Endothelial cell of umbilical vein (primary cell): ENCODE measurements at regions not wholly inside any gene's neighbourhood (a gene's known extent, or its start where the extent isn't known, plus 50 kb on each side); places are given as distances from the start of the nearest gene placed in this dataset.

Source experiments
- BruUV-seq: library from RNA; stranded (reverse); fragments of 400-500 nt; replicated peaks from 2 replicates; lab custom pipeline; 2021; lab: Mats Ljungman, UMichigan
- CTCF ChIA-PET: fragments of 300-600, 350-600 bp; sonication (Branson Sonifier 250); formaldehyde crosslinking; loops from one replicate; lab custom pipeline; 2021; ENCODE audit warnings: antibody characterized with exemption, inconsistent platforms; lab: Charles Lee
- POLR2A ChIA-PET: fragments of 300-600, 350-600 bp; sonication (Branson Sonifier 250); formaldehyde crosslinking; loops from one replicate; lab custom pipeline; 2021; ENCODE audit warnings: antibody characterized with exemption, inconsistent platforms; lab: Charles Lee
- DNase-seq: peaks from one replicate; pipeline ENCODE4 v3.0.0-alpha.2; 2011; ENCODE audit warnings: low read depth, low spot score
- FAIRE-seq: peaks from 2 replicates; lab custom pipeline; 2011; peaks lifted over from hg19 to GRCh38; lab: Jason Lieb, UNC
- H2AFZ ChIP-seq: 2 replicates; pipeline ENCODE4 v1.6.0; 2012; ENCODE audit warnings: low read depth, low read length, control low read depth, inconsistent platforms
- H3K27ac ChIP-seq: 2 replicates; pipeline ENCODE4 v1.5.1; 2011; ENCODE audit warnings: low read depth, mild to moderate bottlenecking, control low read depth, low read length, moderate library complexity; ENCODE audit not compliant: insufficient read depth
- H3K27me3 ChIP-seq, 2 experiments: 2 replicates each; pipeline versions ENCODE4 v1.6.0 to v1.6.1; 2011; ENCODE audit warnings: low read length in 2 of 2, mixed read lengths in 1 of 2; ENCODE audit not compliant: control insufficient read depth in 2 of 2, insufficient read depth in 2 of 2
- H3K36me3 ChIP-seq, 2 experiments: 2 replicates in 1 of 2; 3 replicates in 1 of 2; pipeline ENCODE4 v1.5.1; 2011; ENCODE audit warnings: low read length in 2 of 2, mild to moderate bottlenecking in 1 of 2, moderate library complexity in 1 of 2; ENCODE audit not compliant: control insufficient read depth in 2 of 2, insufficient read depth in 2 of 2; ENCODE audit errors: extremely low read depth in 1 of 2
- H3K4me1 ChIP-seq: 3 replicates; pipeline ENCODE4 v1.5.1; 2011; ENCODE audit warnings: mild to moderate bottlenecking, low read length; ENCODE audit not compliant: control insufficient read depth, insufficient read depth; ENCODE audit errors: extremely low read depth
- H3K4me2 ChIP-seq: 2 replicates; pipeline ENCODE4 v1.6.1; 2011; ENCODE audit warnings: low read length, control low read depth, mixed read lengths; ENCODE audit not compliant: insufficient read depth
- H3K4me3 ChIP-seq, 3 experiments: fragments of 200-600 bp in 1 of 3; sonication (generic), shearing (Covaris generic) in 1 of 3; replicated peaks in 1 of 3; 2 replicates each; pipeline ENCODE4 v1.5.1; 2011 to 2016; ENCODE audit warnings: control low read depth in 3 of 3, low read length in 3 of 3, mild to moderate bottlenecking in 2 of 3, inconsistent platforms in 1 of 3, low read depth in 1 of 3, moderate library complexity in 1 of 3; ENCODE audit not compliant: insufficient read depth in 1 of 3
- H3K79me2 ChIP-seq: 2 replicates; pipeline ENCODE4 v1.6.0; 2012; ENCODE audit warnings: low read length, inconsistent platforms; ENCODE audit not compliant: control insufficient read depth, insufficient read depth
- H3K9ac ChIP-seq: replicated peaks from 2 replicates; pipeline ENCODE3; 2011; ENCODE audit warnings: low read length, control low read depth; ENCODE audit not compliant: insufficient read depth; ENCODE audit errors: extremely low read depth
- H3K9me1 ChIP-seq: replicated peaks from 3 replicates; pipeline ENCODE4 v1.6.0; 2011; ENCODE audit warnings: mild to moderate bottlenecking, low read length; ENCODE audit not compliant: control insufficient read depth, insufficient read depth; ENCODE audit errors: extremely low read depth
- H3K9me3 ChIP-seq: replicated peaks from 2 replicates; pipeline ENCODE4 v1.5.1; 2012; ENCODE audit warnings: low read length, inconsistent platforms; ENCODE audit not compliant: control insufficient read depth, insufficient read depth
- H4K20me1 ChIP-seq: replicated peaks from 2 replicates; pipeline ENCODE3; 2011; ENCODE audit warnings: mild to moderate bottlenecking, low read length; ENCODE audit not compliant: control insufficient read depth, insufficient read depth; ENCODE audit errors: extremely low read depth
- EZH2 ChIP-seq: IDR thresholded peaks from 2 replicates; pipeline ENCODE4 v1.6.1; 2012; ENCODE audit warnings: borderline replicate concordance, low read depth, mild to moderate bottlenecking, moderate library complexity, low read length, inconsistent platforms; ENCODE audit not compliant: severe bottlenecking
- FOS ChIP-seq: IDR thresholded peaks from 2 replicates; pipeline ENCODE4 v1.6.1; 2011; ENCODE audit warnings: mild to moderate bottlenecking, low read length, moderate library complexity, borderline replicate concordance; ENCODE audit not compliant: insufficient read depth
- GATA2 ChIP-seq: IDR thresholded peaks from 2 replicates; pipeline ENCODE4 v1.7.0; 2011; ENCODE audit warnings: low read depth, mild to moderate bottlenecking, moderate library complexity, mixed read lengths, low read length; ENCODE audit not compliant: insufficient read length, insufficient read depth
- JUN ChIP-seq: IDR thresholded peaks from 2 replicates; pipeline ENCODE4 v1.6.1; 2011; ENCODE audit warnings: borderline replicate concordance, low read depth; ENCODE audit not compliant: insufficient read length, insufficient read depth
- MAX ChIP-seq: IDR thresholded peaks from 2 replicates; pipeline ENCODE4 v1.6.1; 2011; ENCODE audit not compliant: insufficient read depth, insufficient read length
- MYC ChIP-seq: IDR thresholded peaks from one replicate; pipeline ENCODE4 v1.6.1; 2011; ENCODE audit warnings: mild to moderate bottlenecking, low read depth, low read length
- POLR2A ChIP-seq: IDR thresholded peaks from 2 replicates; pipeline ENCODE4 v1.6.1; 2012; ENCODE audit warnings: low read depth, mild to moderate bottlenecking, control low read depth, low read length
- POLR2AphosphoS5 ChIP-seq: IDR thresholded peaks from 2 replicates; pipeline ENCODE4 v1.6.1; 2012; ENCODE audit warnings: low read depth, mild to moderate bottlenecking, control low read depth, low read length, moderate library complexity; ENCODE audit not compliant: insufficient read depth
- dilution Hi-C: fragments of 300-500 bp; cut with MboI; formaldehyde crosslinking; loops from one replicate; pipeline ENCODE4 v1.15.0; 2019; ENCODE audit warnings: low sequenced_read_pairs; ENCODE audit not compliant: extremely low pct_ligation_motif_present
- intact Hi-C: fragments of 100-400 bp; cut with micrococcal nuclease; formaldehyde crosslinking; loops from one replicate; pipeline ENCODE4 v1.10.0; 2022
- TF ChIP-seq, protein P1 (sequence below), 2 donors: IDR thresholded peaks; 1 replicate in 1 of 2; 2 replicates in 1 of 2; pipeline ENCODE4 v1.5.1; 2011; ENCODE audit warnings: low read length in 2 of 2, mild to moderate bottlenecking in 2 of 2, moderate library complexity in 2 of 2, control low read depth in 1 of 2, inconsistent platforms in 1 of 2, low read depth in 1 of 2; ENCODE audit not compliant: insufficient read depth in 1 of 2; ENCODE audit errors: extremely low read depth in 1 of 2

DNA sequence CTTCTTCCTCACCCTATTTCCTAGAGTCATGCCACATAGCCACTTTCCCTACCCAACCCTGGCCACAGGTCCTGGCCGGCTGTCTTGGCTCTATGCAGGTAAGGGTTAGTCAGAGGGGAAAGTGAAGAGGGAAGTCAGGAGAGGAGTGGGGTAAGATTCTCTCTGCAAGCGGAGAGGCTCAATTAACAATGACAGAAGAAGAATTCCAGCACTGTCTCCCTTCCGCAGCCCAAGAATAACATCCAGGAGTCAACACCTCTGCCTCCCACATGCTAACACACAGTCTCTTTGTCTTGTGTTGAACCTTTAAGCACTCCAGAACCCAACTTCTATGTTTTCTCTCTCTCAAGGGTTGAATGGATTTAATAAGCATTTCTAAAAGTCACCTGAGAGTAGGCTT is 235.1 kb upstream of the ANKRD55 start:
- Histone ChIP-seq H3K36me3 (no peaks in the 10 kb centered on the region), H3K9ac (no peak overlapping the region), H3K27ac (no peak overlapping the region), H3K4me3 (no peak overlapping the region), H3K27me3 (peaks cover 4 to 9% of the 10 kb centered on the region in 2 experiments), H3K79me2 (no peaks in the 10 kb centered on the region), H3K4me2 (no peak overlapping the region), H3K4me1 (no peaks in the 10 kb centered on the region), H2AFZ (no peak overlapping the region), H3K9me1 (no peaks in the 10 kb centered on the region), H4K20me1 (no peaks in the 10 kb centered on the region), H3K9me3 (no peaks in the 10 kb centered on the region)
- intact Hi-C loops, result no loop called here
- no peak for FAIRE-seq
- no peak for DNase-seq
- CTCF ChIA-PET, result interaction anchor here (1.7 kb wide), 2 partner anchors 10 to 28 kb away, joined by 4 to 7 read pairs; no protein-coding TSS in a partner anchor
- POLR2A ChIA-PET, result no interaction called here
- dilution Hi-C loops, result no loop called here
- TF ChIP-seq MAX (no peak), JUN (no peak), FOS (no peak), POLR2A (no peak)
- BruUV-seq, result no TSS peak

- no peaks in the 10 kb centered on the region for H3K36me3 ChIP-seq
- H3K27me3 ChIP-seq, result peaks cover 4 to 9% of the 10 kb centered on the region in 2 experiments
- ChIA-PET CTCF (interaction anchor here (1.7 kb wide), 1 partner anchor 11 kb away, joined by 7 read pairs; no protein-coding TSS in a partner anchor), POLR2A (no interaction called here)
- FAIRE-seq (no peak), DNase-seq (no peak)
- BruUV-seq, result no TSS peak
- no peak overlapping the region for H3K27ac ChIP-seq
- H4K20me1 ChIP-seq, result no peaks in the 10 kb centered on the region
- no peak overlapping the region for H3K4me2 ChIP-seq
- H3K9me3 ChIP-seq, result no peaks in the 10 kb centered on the region
- TF ChIP-seq EZH2, result no peak
- TF ChIP-seq POLR2AphosphoS5, result no peak
- no peak for TF ChIP-seq MYC
- no peak for TF ChIP-seq MAX
- no peak for TF ChIP-seq POLR2A
- no peak for TF ChIP-seq JUN
- TF ChIP-seq FOS, result no peak
- TF ChIP-seq, protein P1, sequence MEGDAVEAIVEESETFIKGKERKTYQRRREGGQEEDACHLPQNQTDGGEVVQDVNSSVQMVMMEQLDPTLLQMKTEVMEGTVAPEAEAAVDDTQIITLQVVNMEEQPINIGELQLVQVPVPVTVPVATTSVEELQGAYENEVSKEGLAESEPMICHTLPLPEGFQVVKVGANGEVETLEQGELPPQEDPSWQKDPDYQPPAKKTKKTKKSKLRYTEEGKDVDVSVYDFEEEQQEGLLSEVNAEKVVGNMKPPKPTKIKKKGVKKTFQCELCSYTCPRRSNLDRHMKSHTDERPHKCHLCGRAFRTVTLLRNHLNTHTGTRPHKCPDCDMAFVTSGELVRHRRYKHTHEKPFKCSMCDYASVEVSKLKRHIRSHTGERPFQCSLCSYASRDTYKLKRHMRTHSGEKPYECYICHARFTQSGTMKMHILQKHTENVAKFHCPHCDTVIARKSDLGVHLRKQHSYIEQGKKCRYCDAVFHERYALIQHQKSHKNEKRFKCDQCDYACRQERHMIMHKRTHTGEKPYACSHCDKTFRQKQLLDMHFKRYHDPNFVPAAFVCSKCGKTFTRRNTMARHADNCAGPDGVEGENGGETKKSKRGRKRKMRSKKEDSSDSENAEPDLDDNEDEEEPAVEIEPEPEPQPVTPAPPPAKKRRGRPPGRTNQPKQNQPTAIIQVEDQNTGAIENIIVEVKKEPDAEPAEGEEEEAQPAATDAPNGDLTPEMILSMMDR (IDR thresholded peaks at IDR 0.05; ENCODE audit: extremely low read depth in 1 of 2, insufficient read depth in 1 of 2, low read depth in 1 of 2, low read length in 2 of 2), result no peak
- TF ChIP-seq GATA2, result no peak
- H3K9ac ChIP-seq, result no peak overlapping the region
- H2AFZ ChIP-seq, result no peak overlapping the region
- intact Hi-C loops, result no loop called here
- H3K9me1 ChIP-seq, result no peaks in the 10 kb centered on the region
- no peaks in the 10 kb centered on the region for H3K4me1 ChIP-seq
- no peak overlapping the region for H3K4me3 ChIP-seq
- dilution Hi-C loops, result no loop called here
- no peaks in the 10 kb centered on the region for H3K79me2 ChIP-seq
These were observed 234.1 kb upstream of the ANKRD55 start for GRCh38 chr5:56467176-56467717.
